Lower leg skin (tissue), 3 donors: ENCODE measurements at regions not wholly inside any gene's neighbourhood (a gene's known extent, or its start where the extent isn't known, plus 50 kb on each side); places are given as distances from the start of the nearest gene placed in this dataset.

Experiments
- POLR2A ChIP-seq, 2 donors: fragments of 450-650 bp; IDR thresholded peaks; one replicate each; pipeline ENCODE4 v1.6.1; 2016 to 2017; ENCODE audit warnings: antibody characterized with exemption in 2 of 2, mild to moderate bottlenecking in 1 of 2, moderate library complexity in 1 of 2
- TF ChIP-seq, protein P1 (sequence below), 3 donors: fragments of 450-650 bp; IDR thresholded peaks; one replicate each; pipeline ENCODE4 v1.5.1; 2016; ENCODE audit warnings: antibody characterized with exemption in 3 of 3, mild to moderate bottlenecking in 3 of 3, moderate library complexity in 2 of 3

DNA sequence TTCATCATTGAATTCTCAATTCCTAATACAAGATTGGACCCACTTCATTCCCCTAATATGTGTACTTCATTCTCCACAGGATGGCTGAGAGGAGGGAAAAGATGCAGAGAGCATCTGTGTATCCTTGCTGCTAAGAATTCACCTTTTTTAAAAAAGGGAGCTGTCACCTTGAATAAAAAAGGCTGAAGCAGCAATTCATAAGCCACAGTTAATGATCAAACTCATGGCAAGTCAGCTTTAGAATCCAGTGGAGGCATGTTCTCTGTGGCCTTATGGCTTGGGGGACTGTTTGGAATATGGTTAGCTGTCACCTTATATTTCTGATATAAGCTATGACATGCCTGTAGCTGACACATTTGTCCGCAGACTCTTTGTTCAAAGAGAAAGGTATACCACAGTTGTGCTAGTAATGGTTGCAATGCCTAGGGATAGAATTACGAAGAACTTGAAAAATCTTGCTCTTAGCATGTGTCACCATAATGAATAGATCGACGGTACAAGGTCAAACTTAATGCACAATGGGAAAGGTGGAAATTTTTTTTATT, 256.8 kb upstream of the TNC start:
- TF ChIP-seq POLR2A (IDR thresholded peaks at IDR 0.05) = no peak
- TF ChIP-seq, protein P1, sequence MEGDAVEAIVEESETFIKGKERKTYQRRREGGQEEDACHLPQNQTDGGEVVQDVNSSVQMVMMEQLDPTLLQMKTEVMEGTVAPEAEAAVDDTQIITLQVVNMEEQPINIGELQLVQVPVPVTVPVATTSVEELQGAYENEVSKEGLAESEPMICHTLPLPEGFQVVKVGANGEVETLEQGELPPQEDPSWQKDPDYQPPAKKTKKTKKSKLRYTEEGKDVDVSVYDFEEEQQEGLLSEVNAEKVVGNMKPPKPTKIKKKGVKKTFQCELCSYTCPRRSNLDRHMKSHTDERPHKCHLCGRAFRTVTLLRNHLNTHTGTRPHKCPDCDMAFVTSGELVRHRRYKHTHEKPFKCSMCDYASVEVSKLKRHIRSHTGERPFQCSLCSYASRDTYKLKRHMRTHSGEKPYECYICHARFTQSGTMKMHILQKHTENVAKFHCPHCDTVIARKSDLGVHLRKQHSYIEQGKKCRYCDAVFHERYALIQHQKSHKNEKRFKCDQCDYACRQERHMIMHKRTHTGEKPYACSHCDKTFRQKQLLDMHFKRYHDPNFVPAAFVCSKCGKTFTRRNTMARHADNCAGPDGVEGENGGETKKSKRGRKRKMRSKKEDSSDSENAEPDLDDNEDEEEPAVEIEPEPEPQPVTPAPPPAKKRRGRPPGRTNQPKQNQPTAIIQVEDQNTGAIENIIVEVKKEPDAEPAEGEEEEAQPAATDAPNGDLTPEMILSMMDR (IDR thresholded peaks at IDR 0.05) = no peak
